SU-DHL-6 (cell line): ENCODE measurements at regions not wholly inside any gene's neighbourhood (a gene's known extent, or its start where the extent isn't known, plus 50 kb on each side); places are given as distances from the start of the nearest gene placed in this dataset.

Experiments
- H2AFZ ChIP-seq: fragments of 200-600 bp; sonication (generic); 2 replicates; pipeline ENCODE4 v1.6.1; 2014; ENCODE audit warnings: low read depth, mild to moderate bottlenecking, moderate library complexity, mixed read lengths, antibody characterized with exemption, low read length; ENCODE audit not compliant: severe bottlenecking
- H3F3A ChIP-seq: fragments of 200-600 bp; shearing (Covaris generic); 2 replicates; pipeline ENCODE4 v1.6.0; 2016; ENCODE audit warnings: antibody characterized with exemption, mild to moderate bottlenecking; ENCODE audit not compliant: insufficient read depth
- H3K27ac ChIP-seq: fragments of 200-600 bp; sonication (generic); 2 replicates; pipeline ENCODE4 v1.5.1; 2016; ENCODE audit warnings: low read depth, mild to moderate bottlenecking, low read length, moderate library complexity, mixed read lengths
- H3K27me3 ChIP-seq: fragments of 200-600 bp; sonication (generic), shearing (Covaris generic); 2 replicates; pipeline ENCODE4 v1.6.0; 2014; ENCODE audit warnings: mild to moderate bottlenecking, low read length
- H3K36me3 ChIP-seq: fragments of 200-600 bp; sonication (generic); 2 replicates; pipeline ENCODE4 v1.6.1; 2014; ENCODE audit warnings: mild to moderate bottlenecking, low read length, mixed read lengths
- H3K4me2 ChIP-seq: fragments of 300-600, 200-600 bp; shearing (Covaris generic), sonication (generic); 2 replicates; pipeline ENCODE4 v1.6.0; 2014; ENCODE audit warnings: low read length, low read depth, mild to moderate bottlenecking; ENCODE audit not compliant: poor library complexity, severe bottlenecking
- H3K4me3 ChIP-seq: fragments of 200-600 bp; sonication (generic); 2 replicates; pipeline ENCODE4 v1.5.1; 2014; ENCODE audit warnings: antibody characterized with exemption, low read length, mild to moderate bottlenecking, mixed read lengths; ENCODE audit not compliant: insufficient read depth, poor library complexity, severe bottlenecking
- H3K79me2 ChIP-seq: fragments of 200-600 bp; sonication (generic); 2 replicates; pipeline ENCODE4 v1.6.1; 2014; ENCODE audit warnings: mild to moderate bottlenecking, low read length, moderate library complexity; ENCODE audit not compliant: insufficient read depth
- H3K9ac ChIP-seq: fragments of 200-600 bp; sonication (generic); 2 replicates; pipeline ENCODE4 v1.7.0; 2014; ENCODE audit warnings: mild to moderate bottlenecking, low read length
- H3K9me2 ChIP-seq: fragments of 200-600 bp; sonication (generic); replicated peaks from 2 replicates; pipeline ENCODE4 v1.6.1; 2014; ENCODE audit warnings: low read length; ENCODE audit not compliant: insufficient read depth
- H3K9me3 ChIP-seq: fragments of 200-600 bp; sonication (generic); 2 replicates; pipeline ENCODE4 v1.6.1; 2014; ENCODE audit warnings: low read length, mixed read lengths; ENCODE audit not compliant: insufficient read depth
- H4K20me1 ChIP-seq: fragments of 200-600 bp; sonication (generic); 2 replicates; pipeline ENCODE4 v1.6.1; 2014; ENCODE audit warnings: low read depth, mild to moderate bottlenecking, antibody characterized with exemption, low read length, moderate library complexity, mixed read lengths
- CTCF ChIP-seq: fragments of 200-600 bp; sonication (generic); IDR thresholded peaks from one replicate; pipeline ENCODE4 v1.5.1; 2017; ENCODE audit warnings: antibody characterized with exemption, mild to moderate bottlenecking, low read length, moderate library complexity; ENCODE audit not compliant: insufficient read depth, poor library complexity, severe bottlenecking
- EZH2phosphoT487 ChIP-seq: fragments of 200-600 bp; sonication (generic), shearing (Covaris generic); conservative IDR thresholded peaks from 2 replicates; pipeline ENCODE4 v1.6.1; 2018; ENCODE audit warnings: mild to moderate bottlenecking, antibody characterized with exemption, low read length, moderate library complexity, mixed read lengths

GRCh38 chr4:123866796-123867195 lies 470.2 kb downstream of the SPRY1 start:
- no peak overlapping the region for H3K9ac ChIP-seq
- H4K20me1 ChIP-seq = no peaks in the 10 kb centered on the region
- TF ChIP-seq EZH2phosphoT487 (no peak), CTCF (no peak)
- H3F3A ChIP-seq = no peaks in the 10 kb centered on the region
- no peaks in the 10 kb centered on the region for H3K9me2 ChIP-seq
- H3K36me3 ChIP-seq = no peaks in the 10 kb centered on the region
- H3K4me3 ChIP-seq = no peak overlapping the region
- H3K9me3 ChIP-seq = no peaks in the 10 kb centered on the region
- H2AFZ ChIP-seq = no peak overlapping the region
- no peaks in the 10 kb centered on the region for H3K79me2 ChIP-seq
- no peaks in the 10 kb centered on the region for H3K27me3 ChIP-seq
- H3K27ac ChIP-seq = no peak overlapping the region
- H3K4me2 ChIP-seq = no peak overlapping the region

- Histone ChIP-seq H4K20me1 (no peaks in the 10 kb centered on the region), H3K9me2 (no peaks in the 10 kb centered on the region), H3K4me3 (no peak overlapping the region), H3K9ac (no peak overlapping the region), H3K79me2 (no peaks in the 10 kb centered on the region), H3F3A (no peaks in the 10 kb centered on the region), H3K27me3 (no peaks in the 10 kb centered on the region), H3K36me3 (no peaks in the 10 kb centered on the region), H3K4me2 (no peak overlapping the region), H3K27ac (no peak overlapping the region), H3K9me3 (no peaks in the 10 kb centered on the region), H2AFZ (no peak overlapping the region)
- no peak for TF ChIP-seq CTCF
- TF ChIP-seq EZH2phosphoT487 = no peak
Observed at GRCh38 chr4:123867910-123868587, 471.5 kb downstream of the SPRY1 start.

DNA sequence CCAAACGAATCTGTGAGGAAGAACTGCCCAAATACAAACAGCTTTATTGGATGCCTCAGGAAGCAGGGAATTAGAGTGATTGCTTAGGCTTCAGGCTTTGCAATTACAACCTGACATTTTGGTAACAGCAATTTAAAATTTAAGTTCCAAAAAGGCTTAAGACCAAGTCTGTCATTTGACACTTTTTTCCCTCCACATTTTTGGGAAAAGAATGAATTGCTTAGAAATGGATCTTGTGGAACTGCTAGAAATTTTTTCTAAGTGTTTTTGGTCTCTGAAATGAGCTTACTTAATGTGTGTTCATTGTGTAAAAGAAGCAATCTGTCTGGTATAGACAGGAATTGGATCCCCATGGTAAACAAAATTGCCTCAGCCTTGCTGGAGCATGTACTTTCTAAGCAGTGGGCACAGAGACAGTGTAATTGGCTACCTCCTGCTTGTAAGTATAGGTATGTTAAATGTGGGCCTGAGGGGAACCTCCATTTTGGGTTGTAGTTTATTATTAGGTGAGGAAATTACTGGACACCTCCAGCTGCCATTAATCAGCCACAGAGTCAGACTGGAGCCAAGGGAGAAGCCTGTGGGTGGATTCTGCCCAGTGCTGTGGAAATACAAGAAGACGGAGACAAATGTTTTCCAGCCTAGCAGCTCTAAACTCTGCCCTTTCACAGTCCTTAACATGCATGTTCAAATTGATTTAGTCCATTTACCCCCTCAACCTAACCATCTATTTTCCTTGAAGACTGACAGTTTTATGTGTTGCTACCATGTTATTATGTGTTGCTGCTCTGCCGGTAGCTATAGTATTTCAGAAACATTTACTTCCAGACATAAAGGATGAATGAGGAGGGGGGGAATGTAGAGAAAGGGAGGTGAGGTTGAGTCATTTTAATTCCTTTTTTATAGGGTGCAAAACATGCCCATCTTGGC lies 473.0 kb downstream of the SPRY1 start:
- Histone ChIP-seq H3K9me3 (no peaks in the 10 kb centered on the region), H3K4me3 (no peak overlapping the region), H3K9me2 (no peaks in the 10 kb centered on the region), H3K79me2 (no peaks in the 10 kb centered on the region), H3K27ac (no peak overlapping the region), H3K27me3 (no peaks in the 10 kb centered on the region), H4K20me1 (no peaks in the 10 kb centered on the region), H3K9ac (no peak overlapping the region), H3K36me3 (no peaks in the 10 kb centered on the region), H3K4me2 (no peak overlapping the region), H3F3A (no peaks in the 10 kb centered on the region), H2AFZ (no peak overlapping the region)
- no peak for TF ChIP-seq CTCF
- TF ChIP-seq EZH2phosphoT487 = no peak
